GM18498 (cell line): ENCODE measurements at regions not wholly inside any gene's neighbourhood (a gene's known extent, or its start where the extent isn't known, plus 50 kb on each side); places are given as distances from the start of the nearest gene placed in this dataset.
"Not testable (repeated sequence)": the region's sequence is repeated elsewhere in the genome, so short reads cannot be mapped to it uniquely, and the experiment has no call there.

ENCODE experiments used
- ATAC-seq: cut with Tn5 transposase; IDR thresholded peaks from one replicate; pipeline ENCODE4 v1.9.1; 2021; ENCODE audit warnings: mild to moderate bottlenecking, moderate library complexity; ENCODE audit not compliant: unreplicated experiment

GRCh38 chr6:144471986-144472385 is 186.9 kb downstream of the UTRN start:
- ATAC-seq, result no peak

DNA sequence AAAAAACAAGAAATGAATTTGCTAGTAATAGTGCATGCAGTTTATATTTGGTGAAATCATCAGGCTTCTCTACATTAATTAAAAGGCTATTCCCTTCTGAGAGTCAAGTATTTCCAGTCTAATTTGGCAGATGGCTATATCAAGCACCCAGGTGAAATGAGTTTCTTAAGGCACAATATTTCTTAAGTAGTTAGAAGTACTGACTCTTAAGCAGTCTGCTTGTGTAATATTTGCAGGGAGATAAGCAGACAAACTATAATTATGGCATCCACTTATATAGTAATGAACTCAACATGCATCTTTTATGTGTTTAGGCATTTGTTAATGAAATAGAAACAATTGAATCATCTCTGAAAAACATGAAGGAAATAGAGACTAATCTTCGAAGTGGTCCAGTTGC is 189.2 kb downstream of the UTRN start:
- ATAC-seq, result no peak

- no peak for ATAC-seq
These were observed 189.8 kb downstream of the UTRN start for GRCh38 chr6:144474904-144475303.

- ATAC-seq, result no peak
These were observed 190.3 kb downstream of the UTRN start for GRCh38 chr6:144475411-144475810.

DNA sequence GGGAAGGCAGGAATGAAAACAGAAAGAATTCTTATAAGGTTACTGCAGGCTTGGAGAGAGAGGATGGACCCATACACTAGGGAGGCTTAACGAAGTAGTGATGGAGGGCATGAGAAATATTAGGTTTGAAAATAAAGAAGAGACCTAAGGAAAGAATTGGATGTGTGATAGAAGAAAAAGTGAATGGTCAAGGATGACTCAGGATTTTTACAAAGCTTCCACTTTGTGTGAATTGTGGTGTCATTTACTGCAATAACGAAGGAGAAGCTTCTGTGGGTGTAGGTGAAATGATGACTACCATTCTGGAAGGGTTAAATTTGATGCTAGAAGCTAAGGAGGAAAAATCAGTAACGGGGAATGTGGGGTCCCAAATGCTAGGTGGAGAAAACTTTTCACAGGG is 191.2 kb downstream of the UTRN start:
- no peak for ATAC-seq

DNA sequence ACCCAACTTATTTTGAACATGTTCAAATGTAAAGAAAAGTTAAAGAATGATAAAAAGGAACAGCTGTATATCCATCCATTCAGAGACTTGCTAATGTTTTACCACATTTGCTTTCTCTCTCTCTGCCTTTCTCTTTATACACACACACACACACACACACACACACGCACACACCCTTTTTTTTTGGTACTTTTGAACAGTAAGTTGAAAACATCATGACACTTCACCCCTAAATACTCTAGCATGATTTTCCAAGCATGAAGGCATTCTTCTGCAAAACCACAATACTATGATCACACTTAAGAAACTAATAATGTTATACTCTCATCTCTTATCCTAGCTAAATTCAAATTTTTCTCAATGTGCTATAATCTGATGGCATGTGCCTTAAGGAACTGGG is 192.3 kb downstream of the UTRN start:
- ATAC-seq, result no peak

DNA sequence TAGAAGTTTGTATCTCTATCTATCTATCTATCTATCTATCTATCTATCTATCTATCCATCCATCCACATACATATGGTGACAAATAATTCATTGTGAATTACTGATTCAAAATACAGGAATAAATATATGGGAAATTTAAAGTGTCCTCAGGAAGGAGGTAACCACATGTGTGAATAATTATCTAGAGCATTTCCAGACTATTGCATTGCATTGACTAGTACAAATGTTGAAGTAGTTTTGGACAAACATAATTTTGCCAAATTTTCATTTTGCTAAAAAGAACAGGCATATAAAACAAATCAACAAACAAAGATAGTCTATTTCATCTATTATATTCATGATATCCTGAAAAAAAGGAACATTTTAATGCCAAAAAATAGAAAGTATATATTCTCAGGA is 192.7 kb downstream of the UTRN start:
- no peak for ATAC-seq

DNA sequence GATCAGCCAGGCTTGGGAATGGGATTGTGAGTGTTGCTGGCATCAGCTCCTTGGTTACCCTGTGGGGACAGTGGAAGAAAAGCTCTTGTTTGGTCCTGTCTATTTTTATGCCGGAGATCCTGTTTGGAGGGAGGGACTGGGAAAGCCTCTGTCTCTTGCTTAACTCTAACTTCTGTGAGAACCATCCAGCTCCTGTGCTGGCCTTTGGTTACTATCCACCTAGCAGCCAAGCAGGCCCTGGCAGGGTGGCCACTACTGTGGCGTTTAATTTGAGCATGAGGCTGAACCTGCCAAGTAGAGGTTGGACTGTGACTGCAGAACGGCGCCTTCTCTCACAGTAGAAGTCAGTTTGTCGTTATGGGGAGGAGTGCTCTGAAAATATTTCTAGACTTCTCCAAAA is 193.3 kb downstream of the UTRN start:
- ATAC-seq, result no peak

GRCh38 chr6:144479991-144480390 is 194.9 kb downstream of the UTRN start:
- no peak for ATAC-seq

DNA sequence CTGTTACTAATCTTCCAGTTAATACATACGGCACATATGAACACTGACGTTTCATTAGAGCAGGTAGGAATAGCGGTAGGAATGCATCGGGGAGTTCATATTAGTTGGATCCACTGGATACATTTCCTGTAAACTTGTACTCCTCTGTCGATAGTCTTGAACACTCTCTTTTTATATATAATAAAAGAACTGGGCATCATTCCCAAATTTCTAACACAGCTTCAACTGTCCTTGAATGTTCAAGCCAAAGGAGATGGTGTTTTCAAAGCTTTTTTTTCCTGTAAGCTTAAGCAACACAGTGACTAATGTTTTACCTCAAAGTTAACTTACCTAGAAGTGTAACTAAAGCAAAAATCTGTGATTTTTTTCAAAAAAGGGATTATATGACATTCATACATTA is 195.3 kb downstream of the UTRN start:
- ATAC-seq, result no peak

GRCh38 chr6:144481527-144481926 is 196.4 kb downstream of the UTRN start:
- peak; percentile 14 for ATAC-seq

DNA sequence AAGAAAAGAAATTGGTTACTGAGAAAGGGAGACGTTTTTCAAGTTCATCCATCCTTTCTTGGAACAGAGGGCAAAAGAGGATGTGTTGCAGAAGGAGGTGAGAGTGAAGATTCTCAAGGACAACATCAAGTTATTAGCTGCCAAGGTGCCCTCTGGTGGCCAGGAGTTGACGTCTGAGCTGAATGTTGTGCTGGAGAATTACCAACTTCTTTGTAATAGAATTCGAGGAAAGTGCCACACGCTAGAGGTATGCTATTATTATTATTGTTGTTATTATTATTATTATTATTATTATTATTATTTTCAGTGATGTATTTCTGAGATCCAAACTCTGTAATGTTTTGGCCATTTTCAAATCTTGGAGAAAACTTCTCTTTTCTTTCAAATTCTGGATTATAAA is 197.0 kb downstream of the UTRN start:
- ATAC-seq, result peak; percentile 80

- ATAC-seq, result no peak
These were observed 200.4 kb downstream of the UTRN start for GRCh38 chr6:144485531-144485930.

DNA sequence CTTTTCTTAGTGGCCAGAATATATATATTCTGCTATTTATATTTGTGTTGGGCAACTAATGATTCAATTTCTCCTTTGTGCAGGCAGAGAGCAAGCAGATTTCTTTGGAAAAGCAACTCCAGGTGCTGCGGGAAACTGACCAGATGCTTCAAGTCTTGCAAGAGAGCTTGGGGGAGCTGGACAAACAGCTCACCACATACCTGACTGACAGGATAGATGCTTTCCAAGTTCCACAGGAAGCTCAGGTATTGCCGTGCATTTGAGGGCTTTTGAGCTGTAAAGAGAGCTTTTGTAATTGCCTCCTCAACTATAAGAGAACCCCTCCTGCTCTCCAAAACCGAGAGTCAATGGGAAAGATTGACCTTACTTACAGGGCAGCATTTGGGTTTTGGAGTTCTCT is 203.5 kb downstream of the UTRN start:
- no peak for ATAC-seq

DNA sequence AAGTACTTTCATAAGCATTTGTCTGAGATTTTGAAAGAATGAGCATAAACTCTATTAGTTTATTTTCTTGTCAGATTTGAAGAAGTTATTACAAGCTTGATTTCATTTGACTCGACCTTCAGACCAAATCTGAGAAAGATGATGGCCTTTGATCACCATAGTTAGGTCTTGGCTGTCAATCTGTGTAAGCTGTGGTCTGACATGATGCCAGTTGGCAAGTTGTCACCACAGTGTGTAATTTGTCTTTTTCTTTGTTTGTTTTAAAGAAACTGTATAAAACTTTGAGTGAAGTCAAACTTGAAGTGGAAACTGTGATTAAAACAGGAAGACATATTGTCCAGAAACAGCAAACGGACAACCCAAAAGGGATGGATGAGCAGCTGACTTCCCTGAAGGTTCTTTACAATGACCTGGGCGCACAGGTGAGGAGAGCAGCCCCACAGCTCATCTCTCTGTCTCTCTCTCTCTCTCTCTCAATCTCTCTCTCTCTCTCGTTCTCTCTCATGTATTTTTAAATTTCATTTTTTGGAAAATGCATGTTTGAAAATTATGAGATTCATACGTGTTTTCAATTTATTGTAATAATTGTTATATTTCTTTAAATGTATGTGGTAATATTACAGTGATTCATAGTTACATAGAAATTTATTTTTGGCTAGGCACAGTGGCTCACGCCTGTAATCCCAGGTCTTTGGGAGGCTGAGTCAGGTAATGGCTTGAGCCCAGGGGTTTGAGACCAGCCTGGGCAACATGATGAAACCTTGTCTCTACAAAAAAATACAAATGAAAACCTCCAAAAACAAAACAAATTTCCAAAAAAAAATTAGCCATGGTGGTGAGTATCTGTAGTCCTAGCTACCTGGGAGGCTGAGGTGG is 208.1 kb downstream of the UTRN start:
- ATAC-seq, result no peak

- ATAC-seq, result not testable (repeated sequence)
These were observed 209.9 kb downstream of the UTRN start for GRCh38 chr6:144495076-144495475.

- no peak for ATAC-seq
These were observed 212.5 kb downstream of the UTRN start for GRCh38 chr6:144497650-144498049.

GRCh38 chr6:144500892-144501291 is 215.8 kb downstream of the UTRN start:
- no peak for ATAC-seq

DNA sequence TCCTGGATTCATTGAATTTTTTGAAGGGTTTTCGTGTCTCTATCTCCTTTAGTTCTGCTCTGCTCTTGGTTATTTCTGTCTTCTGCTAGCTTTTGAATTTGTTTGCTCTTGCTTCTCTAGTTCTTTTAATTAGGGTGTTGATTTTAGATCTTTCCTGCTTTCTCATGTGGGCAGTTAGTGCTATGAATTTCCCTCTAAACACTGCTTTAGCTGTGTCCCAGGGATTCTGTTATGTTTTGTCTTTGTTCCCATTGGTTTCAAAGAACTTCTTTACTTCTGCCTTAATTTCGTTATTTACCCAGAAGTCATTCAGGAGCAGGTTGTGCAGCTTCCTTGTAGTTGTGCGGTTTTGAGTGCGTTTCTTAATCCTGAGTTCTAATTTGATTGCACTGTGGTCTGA is 220.1 kb downstream of the UTRN start:
- not testable (repeated sequence) for ATAC-seq

- not testable (repeated sequence) for ATAC-seq
These were observed 220.9 kb downstream of the UTRN start for GRCh38 chr6:144506051-144506450.

DNA sequence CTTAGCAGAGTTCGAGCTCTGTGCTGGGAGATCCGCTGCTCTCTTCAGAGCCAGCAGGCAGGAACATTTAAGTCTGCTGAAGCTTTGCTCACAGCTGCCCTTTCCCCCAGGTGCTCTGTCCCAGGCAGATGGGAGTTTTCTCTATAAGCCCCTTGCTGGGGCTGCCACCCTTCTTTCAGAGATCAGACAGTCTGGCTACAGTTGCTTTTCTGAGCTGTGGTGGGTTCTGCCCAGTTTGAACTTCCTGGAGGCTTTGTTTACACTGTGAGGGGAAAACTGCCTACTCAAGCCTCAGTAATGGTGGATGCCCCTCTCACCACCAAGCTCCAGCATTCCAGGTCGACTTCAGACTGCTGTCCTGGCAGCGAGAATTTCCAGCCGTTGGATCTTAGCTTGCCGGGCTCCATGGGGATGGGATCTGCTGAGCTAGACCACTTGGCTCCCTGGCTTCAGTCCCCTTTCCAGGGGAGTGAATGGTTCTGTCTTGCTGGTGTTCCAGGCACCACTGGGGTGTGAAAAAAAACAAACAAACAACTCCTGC is 222.7 kb downstream of the UTRN start:
- not testable (repeated sequence) for ATAC-seq

DNA sequence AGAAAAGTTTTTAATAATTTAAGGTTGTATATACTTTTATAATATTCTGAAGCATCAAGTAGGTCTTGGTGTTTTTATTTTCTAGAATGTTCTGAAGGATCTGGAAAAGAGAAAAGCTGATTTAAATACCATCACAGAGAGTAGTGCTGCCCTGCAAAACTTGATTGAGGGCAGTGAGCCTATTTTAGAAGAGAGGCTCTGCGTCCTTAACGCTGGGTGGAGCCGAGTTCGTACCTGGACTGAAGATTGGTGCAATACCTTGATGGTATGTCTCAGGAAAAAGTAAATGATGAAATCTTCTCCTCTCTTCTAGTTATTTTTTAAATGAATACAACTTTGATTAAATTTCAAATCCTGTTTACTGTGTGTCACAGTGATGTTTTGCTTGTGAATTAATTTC is 225.7 kb downstream of the UTRN start:
- no peak for ATAC-seq

DNA sequence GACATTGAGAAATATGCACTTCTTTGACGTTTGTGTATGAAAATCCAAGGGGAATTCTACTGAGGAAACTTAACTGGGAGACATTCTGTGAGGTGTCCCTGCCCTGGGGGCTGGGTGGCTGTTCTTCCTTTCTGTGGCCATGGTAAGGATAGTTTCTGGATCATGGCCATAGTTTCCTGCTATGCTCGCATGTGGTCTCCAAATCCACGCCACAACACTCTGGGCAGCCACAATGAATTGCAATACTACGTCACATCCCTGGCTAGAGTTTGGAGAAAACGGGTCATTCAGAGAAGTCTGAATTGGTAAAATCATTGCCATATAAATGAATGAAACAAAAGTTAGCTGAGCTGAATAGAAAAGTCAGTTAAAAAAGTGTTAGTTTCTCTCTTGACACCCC is 230.6 kb downstream of the UTRN start:
- ATAC-seq, result no peak
